BJ (cell line): ENCODE measurements at regions not wholly inside any gene's neighbourhood (a gene's known extent, or its start where the extent isn't known, plus 50 kb on each side); places are given as distances from the start of the nearest gene placed in this dataset.
A peak's percentile ranks its signal among the peaks of the same experiment; 100 is the strongest.

Experiments
- CTCF ChIA-PET: fragments of 350-600 bp; formaldehyde crosslinking; extraction: SDS; loops from one replicate; lab custom pipeline; 2021; ENCODE audit warnings: antibody characterized with exemption, inconsistent platforms; lab: Yijun Ruan, JAX
- POLR2A ChIA-PET: fragments of 300-600 bp; sonication (Branson Sonifier 250); formaldehyde crosslinking; extraction: SDS; loops from one replicate; lab custom pipeline; 2021; ENCODE audit warnings: antibody characterized with exemption; lab: Charles Lee
- DNase-seq: peaks from one replicate; pipeline ENCODE4 v3.0.0-alpha.2; 2011; ENCODE audit warnings: low read depth
- H3K27me3 ChIP-seq: 2 replicates; pipeline ENCODE4 v1.6.0; 2011; ENCODE audit warnings: low read length; ENCODE audit not compliant: control insufficient read depth, insufficient read depth
- H3K36me3 ChIP-seq: 2 replicates; pipeline ENCODE4 v1.5.1; 2011; ENCODE audit warnings: low read length; ENCODE audit not compliant: control insufficient read depth, insufficient read depth
- H3K4me3 ChIP-seq: 2 replicates; pipeline ENCODE4 v1.5.1; 2011; ENCODE audit warnings: low read depth, mild to moderate bottlenecking, control low read depth, low read length
- CTCF ChIP-seq: IDR thresholded peaks from 2 replicates; pipeline ENCODE4 v1.5.1; 2011; ENCODE audit warnings: low read depth, mild to moderate bottlenecking, control low read depth, inconsistent platforms, low read length, moderate library complexity; ENCODE audit not compliant: insufficient read depth

DNA sequence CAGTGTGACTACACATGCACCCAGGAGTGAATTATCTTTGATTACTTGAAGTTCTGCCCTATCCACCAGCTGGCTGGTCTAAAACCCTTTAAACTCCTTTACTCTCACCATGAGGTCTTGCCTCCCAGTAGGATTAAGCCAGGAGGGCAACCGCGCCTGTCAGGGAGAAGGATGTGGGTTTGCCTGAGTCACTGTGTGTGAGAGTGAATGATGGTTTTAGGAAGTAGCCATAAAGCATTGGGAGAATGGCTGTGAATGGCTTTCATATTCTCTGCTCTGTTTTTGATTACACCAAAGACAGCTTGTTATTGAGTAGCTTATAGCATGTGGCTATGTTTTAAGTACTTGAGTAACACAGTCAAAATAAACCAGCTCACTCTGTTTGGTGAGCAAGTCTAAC lies 637.7 kb upstream of the TBL1XR1 start:
- POLR2A ChIA-PET, result interaction anchor here (0.6 kb wide), 1 partner anchor 193 kb away, joined by 6 read pairs; no protein-coding TSS in a partner anchor

DNA sequence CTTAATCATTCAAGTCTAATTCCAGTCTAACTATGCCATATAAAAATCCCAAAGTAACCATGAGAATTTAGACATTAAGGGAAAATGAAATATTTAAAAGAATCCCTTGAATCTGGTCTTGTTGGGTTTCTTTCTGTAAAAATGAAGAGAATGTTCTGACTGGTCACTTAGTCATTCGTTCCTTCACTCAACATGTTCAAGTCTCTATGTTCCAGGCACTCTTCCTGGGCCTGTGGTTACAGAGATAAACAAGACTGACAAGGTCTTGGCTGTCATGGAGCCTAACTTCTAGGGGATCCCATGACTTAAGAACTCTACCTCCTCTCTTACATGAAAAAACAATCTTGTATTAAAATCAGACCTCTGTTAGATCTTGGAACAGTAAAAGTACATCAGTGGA lies 638.6 kb upstream of the TBL1XR1 start:
- no peak for TF ChIP-seq CTCF
- peak; percentile 71 for DNase-seq
- Histone ChIP-seq H3K27me3 (no peaks in the 10 kb centered on the region; the same call in 1 of the 2 replicates), H3K4me3 (no peak overlapping the region), H3K36me3 (no peaks in the 10 kb centered on the region)
- POLR2A ChIA-PET, result no interaction called here
- CTCF ChIA-PET, result interaction anchor here (0.6 kb wide), 1 partner anchor 238 kb away, joined by 3 read pairs; no protein-coding TSS in a partner anchor

More for the DNA sequence above, 637.7 kb upstream of the TBL1XR1 start:
- no peaks in the 10 kb centered on the region for H3K36me3 ChIP-seq
- CTCF ChIA-PET, result interaction anchor here (0.9 kb wide), 1 partner anchor 10 kb away, joined by 4 read pairs; no protein-coding TSS in a partner anchor
- DNase-seq, result peak; percentile 79
- H3K4me3 ChIP-seq, result no peak overlapping the region
- no peak for TF ChIP-seq CTCF
- no peaks in the 10 kb centered on the region; the same call in 1 of the 2 replicates for H3K27me3 ChIP-seq

DNA sequence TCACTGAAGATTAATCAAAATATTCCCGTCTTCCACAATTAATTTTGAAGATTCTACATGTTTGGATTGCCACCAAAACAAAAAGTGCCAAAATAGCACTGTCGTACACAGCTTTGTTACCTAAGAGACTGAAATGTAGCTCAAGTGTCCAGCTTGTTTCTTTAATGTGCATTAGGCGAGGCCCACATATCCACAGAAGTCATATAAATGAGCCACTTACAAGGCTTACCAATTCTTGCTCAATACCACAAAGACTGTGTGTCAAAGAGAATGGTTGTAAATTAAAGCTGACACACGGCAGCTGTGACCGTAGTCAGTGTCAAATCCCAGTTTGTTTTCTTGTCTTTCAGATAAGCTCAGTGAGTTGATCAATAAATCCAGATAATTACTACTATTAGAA lies 639.4 kb upstream of the TBL1XR1 start:
- ChIA-PET POLR2A (no interaction called here), CTCF (interaction anchor here (0.6 kb wide), 1 partner anchor 239 kb away, joined by 3 read pairs; no protein-coding TSS in a partner anchor)
- TF ChIP-seq CTCF, result no peak

GRCh38 chr3:177837951-177838655 lies 640.8 kb upstream of the TBL1XR1 start:
- ChIA-PET CTCF (no interaction called here), POLR2A (no interaction called here)
- no peaks in the 10 kb centered on the region for H3K36me3 ChIP-seq
- H3K4me3 ChIP-seq, result no peak overlapping the region
- DNase-seq, result no peak
- no peaks in the 10 kb centered on the region for H3K27me3 ChIP-seq
- no peak for TF ChIP-seq CTCF

More for the DNA sequence above, 639.4 kb upstream of the TBL1XR1 start:
- Histone ChIP-seq H3K4me3 (no peak overlapping the region), H3K36me3 (no peaks in the 10 kb centered on the region), H3K27me3 (no peaks in the 10 kb centered on the region)
- no peak for DNase-seq

- H3K36me3 ChIP-seq, result no peaks in the 10 kb centered on the region
- H3K27me3 ChIP-seq, result no peaks in the 10 kb centered on the region
- POLR2A ChIA-PET, result no interaction called here
- TF ChIP-seq CTCF, result no peak
- no peak for DNase-seq
- H3K4me3 ChIP-seq, result no peak overlapping the region
- CTCF ChIA-PET, result no interaction called here
Observed at GRCh38 chr3:177838766-177839350, 641.6 kb upstream of the TBL1XR1 start.
